Endothelial cell of umbilical vein (primary cell): ENCODE measurements at regions not wholly inside any gene's neighbourhood (a gene's known extent, or its start where the extent isn't known, plus 50 kb on each side); places are given as distances from the start of the nearest gene placed in this dataset.

Experiments used
- BruUV-seq: library from RNA; stranded (reverse); fragments of 400-500 nt; replicated peaks from 2 replicates; lab custom pipeline; 2021; lab: Mats Ljungman, UMichigan
- CTCF ChIA-PET: fragments of 300-600, 350-600 bp; sonication (Branson Sonifier 250); formaldehyde crosslinking; loops from one replicate; lab custom pipeline; 2021; ENCODE audit warnings: antibody characterized with exemption, inconsistent platforms; lab: Charles Lee
- POLR2A ChIA-PET: fragments of 300-600, 350-600 bp; sonication (Branson Sonifier 250); formaldehyde crosslinking; loops from one replicate; lab custom pipeline; 2021; ENCODE audit warnings: antibody characterized with exemption, inconsistent platforms; lab: Charles Lee
- DNase-seq: peaks from one replicate; pipeline ENCODE4 v3.0.0-alpha.2; 2011; ENCODE audit warnings: low read depth, low spot score
- FAIRE-seq: peaks from 2 replicates; lab custom pipeline; 2011; peaks lifted over from hg19 to GRCh38; lab: Jason Lieb, UNC
- H2AFZ ChIP-seq: 2 replicates; pipeline ENCODE4 v1.6.0; 2012; ENCODE audit warnings: low read depth, low read length, control low read depth, inconsistent platforms
- H3K27ac ChIP-seq: 2 replicates; pipeline ENCODE4 v1.5.1; 2011; ENCODE audit warnings: low read depth, mild to moderate bottlenecking, control low read depth, low read length, moderate library complexity; ENCODE audit not compliant: insufficient read depth
- H3K27me3 ChIP-seq, 2 experiments: 2 replicates each; pipeline versions ENCODE4 v1.6.0 to v1.6.1; 2011; ENCODE audit warnings: low read length in 2 of 2, mixed read lengths in 1 of 2; ENCODE audit not compliant: control insufficient read depth in 2 of 2, insufficient read depth in 2 of 2
- H3K36me3 ChIP-seq, 2 experiments: 2 replicates in 1 of 2; 3 replicates in 1 of 2; pipeline ENCODE4 v1.5.1; 2011; ENCODE audit warnings: low read length in 2 of 2, mild to moderate bottlenecking in 1 of 2, moderate library complexity in 1 of 2; ENCODE audit not compliant: control insufficient read depth in 2 of 2, insufficient read depth in 2 of 2; ENCODE audit errors: extremely low read depth in 1 of 2
- H3K4me1 ChIP-seq: 3 replicates; pipeline ENCODE4 v1.5.1; 2011; ENCODE audit warnings: mild to moderate bottlenecking, low read length; ENCODE audit not compliant: control insufficient read depth, insufficient read depth; ENCODE audit errors: extremely low read depth
- H3K4me2 ChIP-seq: 2 replicates; pipeline ENCODE4 v1.6.1; 2011; ENCODE audit warnings: low read length, control low read depth, mixed read lengths; ENCODE audit not compliant: insufficient read depth
- H3K4me3 ChIP-seq, 3 experiments: fragments of 200-600 bp in 1 of 3; sonication (generic), shearing (Covaris generic) in 1 of 3; replicated peaks in 1 of 3; 2 replicates each; pipeline ENCODE4 v1.5.1; 2011 to 2016; ENCODE audit warnings: control low read depth in 3 of 3, low read length in 3 of 3, mild to moderate bottlenecking in 2 of 3, inconsistent platforms in 1 of 3, low read depth in 1 of 3, moderate library complexity in 1 of 3; ENCODE audit not compliant: insufficient read depth in 1 of 3
- H3K79me2 ChIP-seq: 2 replicates; pipeline ENCODE4 v1.6.0; 2012; ENCODE audit warnings: low read length, inconsistent platforms; ENCODE audit not compliant: control insufficient read depth, insufficient read depth
- H3K9ac ChIP-seq: replicated peaks from 2 replicates; pipeline ENCODE3; 2011; ENCODE audit warnings: low read length, control low read depth; ENCODE audit not compliant: insufficient read depth; ENCODE audit errors: extremely low read depth
- H3K9me1 ChIP-seq: replicated peaks from 3 replicates; pipeline ENCODE4 v1.6.0; 2011; ENCODE audit warnings: mild to moderate bottlenecking, low read length; ENCODE audit not compliant: control insufficient read depth, insufficient read depth; ENCODE audit errors: extremely low read depth
- H3K9me3 ChIP-seq: replicated peaks from 2 replicates; pipeline ENCODE4 v1.5.1; 2012; ENCODE audit warnings: low read length, inconsistent platforms; ENCODE audit not compliant: control insufficient read depth, insufficient read depth
- H4K20me1 ChIP-seq: replicated peaks from 2 replicates; pipeline ENCODE3; 2011; ENCODE audit warnings: mild to moderate bottlenecking, low read length; ENCODE audit not compliant: control insufficient read depth, insufficient read depth; ENCODE audit errors: extremely low read depth
- CTCF ChIP-seq, 2 donors: IDR thresholded peaks; 1 replicate in 1 of 2; 2 replicates in 1 of 2; pipeline ENCODE4 v1.5.1; 2011; ENCODE audit warnings: low read length in 2 of 2, mild to moderate bottlenecking in 2 of 2, moderate library complexity in 2 of 2, control low read depth in 1 of 2, inconsistent platforms in 1 of 2, low read depth in 1 of 2; ENCODE audit not compliant: insufficient read depth in 1 of 2; ENCODE audit errors: extremely low read depth in 1 of 2
- GATA2 ChIP-seq: IDR thresholded peaks from 2 replicates; pipeline ENCODE4 v1.7.0; 2011; ENCODE audit warnings: low read depth, mild to moderate bottlenecking, moderate library complexity, mixed read lengths, low read length; ENCODE audit not compliant: insufficient read length, insufficient read depth
- dilution Hi-C: fragments of 300-500 bp; cut with MboI; formaldehyde crosslinking; loops from one replicate; pipeline ENCODE4 v1.15.0; 2019; ENCODE audit warnings: low sequenced_read_pairs; ENCODE audit not compliant: extremely low pct_ligation_motif_present
- intact Hi-C: fragments of 100-400 bp; cut with micrococcal nuclease; formaldehyde crosslinking; loops from one replicate; pipeline ENCODE4 v1.10.0; 2022

GRCh38 chr6:99868074-99868702 is 125.8 kb downstream of the MCHR2 start:
- H3K27ac ChIP-seq, result no peak overlapping the region
- dilution Hi-C loops, result no loop called here
- FAIRE-seq, result peak; percentile 68
- H3K9me3 ChIP-seq, result no peaks in the 10 kb centered on the region
- POLR2A ChIA-PET, result no interaction called here
- H3K27me3 ChIP-seq, result peaks cover 1 to 14% of the 10 kb centered on the region in 2 experiments
- BruUV-seq, result no TSS peak
- TF ChIP-seq GATA2, result no peak
- TF ChIP-seq CTCF (IDR thresholded peaks at IDR 0.05; ENCODE audit: extremely low read depth in 1 of 2, insufficient read depth in 1 of 2, low read depth in 1 of 2, low read length in 2 of 2), result peak; percentile 77 to 91
- no peak overlapping the region for H3K4me2 ChIP-seq
- no peaks in the 10 kb centered on the region for H3K79me2 ChIP-seq
- CTCF ChIA-PET, result interaction anchor here (0.5 to 5.3 kb wide), 62 partner anchors 10 to 930 kb away, joined by 3 to 172 read pairs (median 4); partner anchors contain the start of gene SIM1
- H3K9me1 ChIP-seq, result no peaks in the 10 kb centered on the region
- no peaks in the 10 kb centered on the region for H3K36me3 ChIP-seq
- intact Hi-C loops, result loop anchor here (1.0 to 5.0 kb wide), 6 partner anchors 37 to 854 kb away; no protein-coding TSS in a partner anchor
- H3K4me1 ChIP-seq, result no peaks in the 10 kb centered on the region
- H2AFZ ChIP-seq, result peak overlapping the region; percentile 36
- DNase-seq, result peak; percentile 67
- no peak overlapping the region for H3K9ac ChIP-seq
- H4K20me1 ChIP-seq, result no peaks in the 10 kb centered on the region
- H3K4me3 ChIP-seq, result no peak overlapping the region
